Central memory CD8-positive, alpha-beta T cell (primary cell): ENCODE measurements at regions not wholly inside any gene's neighbourhood (a gene's known extent, or its start where the extent isn't known, plus 50 kb on each side); places are given as distances from the start of the nearest gene placed in this dataset.

Source experiments
- ATAC-seq: fragments of 150-1000 bp; cut with Tn5 transposase; replicated peaks from 2 replicates; pipeline ENCODE4 v1.10.0; 2022; ENCODE audit warnings: mild to moderate bottlenecking, moderate FRiP score, moderate number of reproducible peaks; ENCODE audit not compliant: poor library complexity, severe bottlenecking; ENCODE audit errors: extremely low read depth
- DNase-seq, 2 donors: peaks; one replicate each; pipeline ENCODE4 v3.0.0; 2021; ENCODE audit warnings: low spot score in 2 of 2
- H3K27ac Mint-ChIP-seq: one replicate; pipeline ENCODE4 v1.8.0; 2022; ENCODE audit warnings: low read depth, mild to moderate bottlenecking, moderate library complexity, mixed read lengths
- H3K27me3 Mint-ChIP-seq: one replicate; pipeline ENCODE4 v1.8.0; 2022; ENCODE audit warnings: mixed read lengths
- H3K36me3 Mint-ChIP-seq: one replicate; pipeline ENCODE4 v1.8.0; 2022; ENCODE audit warnings: mild to moderate bottlenecking, moderate library complexity, mixed read lengths; ENCODE audit not compliant: insufficient read depth
- H3K4me1 Mint-ChIP-seq: one replicate; pipeline ENCODE4 v1.8.0; 2022; ENCODE audit warnings: mixed read lengths
- H3K4me3 Mint-ChIP-seq: one replicate; pipeline ENCODE4 v1.8.0; 2022; ENCODE audit warnings: mild to moderate bottlenecking, moderate library complexity, mixed read lengths
- H3K9me3 Mint-ChIP-seq: one replicate; pipeline ENCODE4 v1.8.0; 2022; ENCODE audit warnings: mixed read lengths

GRCh38 chr20:57074386-57074785 is 192.1 kb downstream of the BMP7 start:
- Mint-ChIP-seq H3K36me3 (no peaks in the 10 kb centered on the region), H3K4me3 (no peak overlapping the region), H3K9me3 (peaks cover 5% of the 10 kb centered on the region), H3K4me1 (no peaks in the 10 kb centered on the region), H3K27me3 (peaks cover 52% of the 10 kb centered on the region), H3K27ac (no peak overlapping the region)
- no peak for ATAC-seq
- DNase-seq, result no peak

GRCh38 chr20:57075181-57075580 is 191.3 kb downstream of the BMP7 start:
- H3K4me3 Mint-ChIP-seq, result no peak overlapping the region
- no peak overlapping the region for H3K27ac Mint-ChIP-seq
- peaks cover 5% of the 10 kb centered on the region for H3K9me3 Mint-ChIP-seq
- ATAC-seq, result no peak
- DNase-seq, result no peak
- no peaks in the 10 kb centered on the region for H3K36me3 Mint-ChIP-seq
- H3K27me3 Mint-ChIP-seq, result peaks cover 44% of the 10 kb centered on the region
- H3K4me1 Mint-ChIP-seq, result no peaks in the 10 kb centered on the region

GRCh38 chr20:57075603-57076002 is 190.8 kb downstream of the BMP7 start:
- H3K4me1 Mint-ChIP-seq, result no peaks in the 10 kb centered on the region
- peaks cover 40% of the 10 kb centered on the region for H3K27me3 Mint-ChIP-seq
- no peak for ATAC-seq
- no peak overlapping the region for H3K27ac Mint-ChIP-seq
- no peak for DNase-seq
- no peak overlapping the region for H3K4me3 Mint-ChIP-seq
- no peaks in the 10 kb centered on the region for H3K36me3 Mint-ChIP-seq
- peaks cover 5% of the 10 kb centered on the region for H3K9me3 Mint-ChIP-seq

GRCh38 chr20:57076152-57076652 is 190.2 kb downstream of the BMP7 start:
- ATAC-seq (no peak), DNase-seq (no peak)
- Mint-ChIP-seq H3K27ac (no peak overlapping the region), H3K27me3 (peaks cover 35% of the 10 kb centered on the region), H3K4me3 (no peak overlapping the region), H3K9me3 (peaks cover 5% of the 10 kb centered on the region), H3K4me1 (no peaks in the 10 kb centered on the region), H3K36me3 (no peaks in the 10 kb centered on the region)

- DNase-seq, result no peak
- H3K9me3 Mint-ChIP-seq, result peaks cover 5% of the 10 kb centered on the region
These were observed 189.5 kb downstream of the BMP7 start for GRCh38 chr20:57076951-57077350.

GRCh38 chr20:57078116-57078515 is 188.3 kb downstream of the BMP7 start:
- no peak overlapping the region for H3K4me3 Mint-ChIP-seq
- H3K9me3 Mint-ChIP-seq, result peaks cover 8% of the 10 kb centered on the region
- ATAC-seq, result no peak

More at GRCh38 chr20:57076951-57077350, 189.5 kb downstream of the BMP7 start:
- Mint-ChIP-seq H3K4me1 (no peaks in the 10 kb centered on the region), H3K4me3 (no peak overlapping the region), H3K27ac (no peak overlapping the region), H3K27me3 (peaks cover 35% of the 10 kb centered on the region), H3K36me3 (no peaks in the 10 kb centered on the region)
- no peak for ATAC-seq

GRCh38 chr20:57079031-57080005 is 187.1 kb downstream of the BMP7 start:
- no peak overlapping the region for H3K4me3 Mint-ChIP-seq
- peaks cover 10% of the 10 kb centered on the region for H3K9me3 Mint-ChIP-seq
- DNase-seq (no peak), ATAC-seq (no peak)
- H3K27ac Mint-ChIP-seq, result no peak overlapping the region
- no peaks in the 10 kb centered on the region for H3K4me1 Mint-ChIP-seq
- peaks cover 29% of the 10 kb centered on the region for H3K27me3 Mint-ChIP-seq
- no peaks in the 10 kb centered on the region for H3K36me3 Mint-ChIP-seq

More at GRCh38 chr20:57078116-57078515, 188.3 kb downstream of the BMP7 start:
- peaks cover 29% of the 10 kb centered on the region for H3K27me3 Mint-ChIP-seq
- H3K4me1 Mint-ChIP-seq, result no peaks in the 10 kb centered on the region
- H3K36me3 Mint-ChIP-seq, result no peaks in the 10 kb centered on the region
- no peak for DNase-seq
- H3K27ac Mint-ChIP-seq, result no peak overlapping the region

- Mint-ChIP-seq H3K27ac (no peak overlapping the region), H3K36me3 (no peaks in the 10 kb centered on the region), H3K4me3 (no peak overlapping the region), H3K27me3 (peaks cover 29% of the 10 kb centered on the region), H3K4me1 (no peaks in the 10 kb centered on the region), H3K9me3 (peaks cover 10% of the 10 kb centered on the region)
- DNase-seq, result no peak
- no peak for ATAC-seq
These were observed 185.6 kb downstream of the BMP7 start for GRCh38 chr20:57080796-57081195.

GRCh38 chr20:57082357-57082945 is 184.0 kb downstream of the BMP7 start:
- ATAC-seq, result no peak
- no peaks in the 10 kb centered on the region for H3K36me3 Mint-ChIP-seq
- no peak overlapping the region for H3K27ac Mint-ChIP-seq
- peaks cover 5% of the 10 kb centered on the region for H3K9me3 Mint-ChIP-seq
- H3K4me1 Mint-ChIP-seq, result no peaks in the 10 kb centered on the region
- no peak overlapping the region for H3K4me3 Mint-ChIP-seq
- DNase-seq, result no peak
- peaks cover 14% of the 10 kb centered on the region for H3K27me3 Mint-ChIP-seq

GRCh38 chr20:57083072-57083471 is 183.4 kb downstream of the BMP7 start:
- H3K4me3 Mint-ChIP-seq, result no peak overlapping the region
- ATAC-seq, result no peak
- DNase-seq, result no peak
- H3K4me1 Mint-ChIP-seq, result no peaks in the 10 kb centered on the region
- peaks cover 14% of the 10 kb centered on the region for H3K27me3 Mint-ChIP-seq
- no peak overlapping the region for H3K27ac Mint-ChIP-seq
- H3K9me3 Mint-ChIP-seq, result peaks cover 5% of the 10 kb centered on the region
- H3K36me3 Mint-ChIP-seq, result no peaks in the 10 kb centered on the region

GRCh38 chr20:57086066-57086465 is 180.4 kb downstream of the BMP7 start:
- no peak overlapping the region for H3K27ac Mint-ChIP-seq
- DNase-seq, result no peak
- H3K4me3 Mint-ChIP-seq, result no peak overlapping the region
- peaks cover 5% of the 10 kb centered on the region for H3K4me1 Mint-ChIP-seq
- peaks cover 5% of the 10 kb centered on the region for H3K9me3 Mint-ChIP-seq
- H3K27me3 Mint-ChIP-seq, result peaks cover 14% of the 10 kb centered on the region
- ATAC-seq, result no peak
- peaks cover 2% of the 10 kb centered on the region for H3K36me3 Mint-ChIP-seq

GRCh38 chr20:57087102-57087501 is 179.3 kb downstream of the BMP7 start:
- H3K27ac Mint-ChIP-seq, result no peak overlapping the region
- peaks cover 4% of the 10 kb centered on the region for H3K27me3 Mint-ChIP-seq
- H3K9me3 Mint-ChIP-seq, result peaks cover 11% of the 10 kb centered on the region
- no peak for DNase-seq
- peaks cover 2% of the 10 kb centered on the region for H3K36me3 Mint-ChIP-seq
- ATAC-seq, result no peak
- peaks cover 14% of the 10 kb centered on the region for H3K4me1 Mint-ChIP-seq
- no peak overlapping the region for H3K4me3 Mint-ChIP-seq

GRCh38 chr20:57087705-57088104 is 178.7 kb downstream of the BMP7 start:
- Mint-ChIP-seq H3K4me1 (peaks cover 20% of the 10 kb centered on the region), H3K36me3 (peaks cover 2% of the 10 kb centered on the region), H3K9me3 (peaks cover 11% of the 10 kb centered on the region), H3K4me3 (no peak overlapping the region), H3K27ac (no peak overlapping the region), H3K27me3 (no peaks in the 10 kb centered on the region)
- DNase-seq, result no peak
- no peak for ATAC-seq
